ENCODE measurements at regions not wholly inside any gene's neighbourhood (a gene's known extent, or its start where the extent isn't known, plus 50 kb on each side); places are given as distances from the start of the nearest gene placed in this dataset.
"Not testable (repeated sequence)": the region's sequence is repeated elsewhere in the genome, so short reads cannot be mapped to it uniquely, and the experiment has no call there.

- DNase-seq (ENCODE audit: low read depth) = no peak
Measured at GRCh38 chr7:132030086-132030568, 473.7 kb upstream of the PODXL start.

GRCh38 chr7:132029369-132030085, 473.1 kb upstream of the PODXL start:
- no peak for DNase-seq (ENCODE audit: low read depth)

- DNase-seq (ENCODE audit: low read depth) = no peak
Measured at GRCh38 chr7:132028144-132028920, 471.9 kb upstream of the PODXL start.

GRCh38 chr7:132024290-132024689, 467.9 kb upstream of the PODXL start:
- no peak for DNase-seq (ENCODE audit: low read depth)

GRCh38 chr7:132023466-132023865, 467.0 kb upstream of the PODXL start:
- DNase-seq (ENCODE audit: low read depth) = no peak

GRCh38 chr7:132022188-132022587, 465.8 kb upstream of the PODXL start:
- no peak for DNase-seq (ENCODE audit: low read depth)

GRCh38 chr7:132019703-132020102, 463.3 kb upstream of the PODXL start:
- no peak for DNase-seq (ENCODE audit: low read depth)

- no peak for DNase-seq (ENCODE audit: low read depth)
Measured at GRCh38 chr7:132009778-132010177, 453.4 kb upstream of the PODXL start.

- DNase-seq (ENCODE audit: low read depth) = no peak
Measured at GRCh38 chr7:132004529-132004928, 448.1 kb upstream of the PODXL start.

GRCh38 chr7:132002343-132002968, 446.0 kb upstream of the PODXL start:
- DNase-seq (ENCODE audit: low read depth) = no peak

GRCh38 chr7:132001146-132001545, 444.7 kb upstream of the PODXL start:
- DNase-seq (ENCODE audit: low read depth) = no peak

- DNase-seq (ENCODE audit: low read depth) = no peak
Measured at GRCh38 chr7:131999193-131999592, 442.8 kb upstream of the PODXL start.

- DNase-seq (ENCODE audit: low read depth) = no peak
Measured at GRCh38 chr7:131995324-131995723, 438.9 kb upstream of the PODXL start.

- not testable (repeated sequence) for DNase-seq (ENCODE audit: low read depth)
Measured at GRCh38 chr7:131981069-131981468, 424.6 kb upstream of the PODXL start.

GRCh38 chr7:131978118-131978517, 421.7 kb upstream of the PODXL start:
- DNase-seq (ENCODE audit: low read depth) = not testable (repeated sequence)

- DNase-seq (ENCODE audit: low read depth) = no peak
Measured at GRCh38 chr7:131976411-131976810, 420.0 kb upstream of the PODXL start.

- DNase-seq (ENCODE audit: low read depth) = no peak
Measured at GRCh38 chr7:131974671-131975070, 418.2 kb upstream of the PODXL start.

- no peak for DNase-seq (ENCODE audit: low read depth)
Measured at GRCh38 chr7:131972251-131972650, 415.8 kb upstream of the PODXL start.

- DNase-seq (ENCODE audit: low read depth) = no peak
Measured at GRCh38 chr7:131970602-131971001, 414.2 kb upstream of the PODXL start.

GRCh38 chr7:131969560-131969959, 413.1 kb upstream of the PODXL start:
- DNase-seq (ENCODE audit: low read depth) = no peak

GRCh38 chr7:131967216-131967730, 410.8 kb upstream of the PODXL start:
- no peak for DNase-seq (ENCODE audit: low read depth)

- DNase-seq (ENCODE audit: low read depth) = no peak
Measured at GRCh38 chr7:131964203-131964602, 407.8 kb upstream of the PODXL start.

Measured in activated T-cell treated with anti-CD3 and anti-CD28 coated beads for 48 hours (primary cell).